RWPE2 (cell line): ENCODE measurements at regions not wholly inside any gene's neighbourhood (a gene's known extent, or its start where the extent isn't known, plus 50 kb on each side); places are given as distances from the start of the nearest gene placed in this dataset.

Experiments
- ATAC-seq: fragments of 200-7000 bp; cut with Tn5 transposase; 3 replicates; pipeline ENCODE4 v1.9.1; 2021; ENCODE audit warnings: low read depth
- DNase-seq: peaks from one replicate; pipeline ENCODE4 v3.0.0-alpha.2; 2020; ENCODE audit warnings: low spot score
- H3K27ac ChIP-seq: fragments of 450-650 bp; 2 replicates; pipeline ENCODE4 v1.5.1; 2017; ENCODE audit warnings: mild to moderate bottlenecking; ENCODE audit not compliant: poor library complexity, severe bottlenecking
- H3K27me3 ChIP-seq: fragments of 250-450 bp; sonication (Bioruptor Pico); 2 replicates; pipeline ENCODE4 v1.5.1; 2021; ENCODE audit warnings: mild to moderate bottlenecking, moderate library complexity; ENCODE audit not compliant: insufficient read depth, poor library complexity, severe bottlenecking
- H3K36me3 ChIP-seq: fragments of 250-450 bp; sonication (Bioruptor Pico); 2 replicates; pipeline ENCODE4 v1.5.1; 2020; ENCODE audit warnings: low read depth, mild to moderate bottlenecking, moderate library complexity
- H3K4me1 ChIP-seq: fragments of 250-450 bp; sonication (Bioruptor Pico); 2 replicates; pipeline ENCODE4 v1.5.1; 2021; ENCODE audit warnings: mild to moderate bottlenecking, moderate library complexity; ENCODE audit not compliant: insufficient read depth, poor library complexity, severe bottlenecking
- H3K4me3 ChIP-seq: fragments of 250-450 bp; sonication (Bioruptor Pico); 2 replicates; pipeline ENCODE4 v1.5.1; 2021; ENCODE audit warnings: mild to moderate bottlenecking, moderate library complexity; ENCODE audit not compliant: severe bottlenecking
- H3K9me3 ChIP-seq: fragments of 250-450 bp; sonication (Bioruptor Pico); 2 replicates; pipeline ENCODE4 v1.5.1; 2021; ENCODE audit warnings: mild to moderate bottlenecking, moderate library complexity; ENCODE audit not compliant: severe bottlenecking
- TF ChIP-seq, protein P1 (sequence below): fragments of 450-650 bp; IDR thresholded peaks from one replicate; pipeline ENCODE4 v1.5.1; 2017; ENCODE audit warnings: mild to moderate bottlenecking, moderate library complexity; ENCODE audit not compliant: poor library complexity, severe bottlenecking

GRCh38 chr4:110830461-110830860 lies 207.6 kb upstream of the PITX2 start:
- ATAC-seq (no peak), DNase-seq (no peak)
- no peaks in the 10 kb centered on the region for H3K36me3 ChIP-seq
- TF ChIP-seq, protein P1, sequence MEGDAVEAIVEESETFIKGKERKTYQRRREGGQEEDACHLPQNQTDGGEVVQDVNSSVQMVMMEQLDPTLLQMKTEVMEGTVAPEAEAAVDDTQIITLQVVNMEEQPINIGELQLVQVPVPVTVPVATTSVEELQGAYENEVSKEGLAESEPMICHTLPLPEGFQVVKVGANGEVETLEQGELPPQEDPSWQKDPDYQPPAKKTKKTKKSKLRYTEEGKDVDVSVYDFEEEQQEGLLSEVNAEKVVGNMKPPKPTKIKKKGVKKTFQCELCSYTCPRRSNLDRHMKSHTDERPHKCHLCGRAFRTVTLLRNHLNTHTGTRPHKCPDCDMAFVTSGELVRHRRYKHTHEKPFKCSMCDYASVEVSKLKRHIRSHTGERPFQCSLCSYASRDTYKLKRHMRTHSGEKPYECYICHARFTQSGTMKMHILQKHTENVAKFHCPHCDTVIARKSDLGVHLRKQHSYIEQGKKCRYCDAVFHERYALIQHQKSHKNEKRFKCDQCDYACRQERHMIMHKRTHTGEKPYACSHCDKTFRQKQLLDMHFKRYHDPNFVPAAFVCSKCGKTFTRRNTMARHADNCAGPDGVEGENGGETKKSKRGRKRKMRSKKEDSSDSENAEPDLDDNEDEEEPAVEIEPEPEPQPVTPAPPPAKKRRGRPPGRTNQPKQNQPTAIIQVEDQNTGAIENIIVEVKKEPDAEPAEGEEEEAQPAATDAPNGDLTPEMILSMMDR, result no peak
- H3K27ac ChIP-seq, result no peak overlapping the region
- H3K9me3 ChIP-seq, result no peaks in the 10 kb centered on the region
- H3K27me3 ChIP-seq, result no peaks in the 10 kb centered on the region
- H3K4me1 ChIP-seq, result no peaks in the 10 kb centered on the region
- H3K4me3 ChIP-seq, result no peak overlapping the region

GRCh38 chr4:110837896-110838450 lies 215.1 kb upstream of the PITX2 start:
- peaks cover 5% of the 10 kb centered on the region for H3K4me1 ChIP-seq
- ATAC-seq (no peak), DNase-seq (no peak)
- H3K36me3 ChIP-seq, result no peaks in the 10 kb centered on the region
- no peak overlapping the region for H3K27ac ChIP-seq
- TF ChIP-seq, protein P1, result no peak
- no peaks in the 10 kb centered on the region for H3K9me3 ChIP-seq
- H3K4me3 ChIP-seq, result no peak overlapping the region
- peaks cover 3% of the 10 kb centered on the region for H3K27me3 ChIP-seq

- DNase-seq (no peak), ATAC-seq (peak; percentile 19; the same call in 1 of the 3 replicates)
- peaks cover 5% of the 10 kb centered on the region for H3K4me1 ChIP-seq
- H3K27ac ChIP-seq, result no peak overlapping the region
- peaks cover 3% of the 10 kb centered on the region for H3K27me3 ChIP-seq
- H3K36me3 ChIP-seq, result no peaks in the 10 kb centered on the region
- TF ChIP-seq, protein P1, result no peak
- H3K9me3 ChIP-seq, result no peaks in the 10 kb centered on the region
- no peak overlapping the region for H3K4me3 ChIP-seq
Observed at GRCh38 chr4:110840221-110840654, 217.4 kb upstream of the PITX2 start.

DNA sequence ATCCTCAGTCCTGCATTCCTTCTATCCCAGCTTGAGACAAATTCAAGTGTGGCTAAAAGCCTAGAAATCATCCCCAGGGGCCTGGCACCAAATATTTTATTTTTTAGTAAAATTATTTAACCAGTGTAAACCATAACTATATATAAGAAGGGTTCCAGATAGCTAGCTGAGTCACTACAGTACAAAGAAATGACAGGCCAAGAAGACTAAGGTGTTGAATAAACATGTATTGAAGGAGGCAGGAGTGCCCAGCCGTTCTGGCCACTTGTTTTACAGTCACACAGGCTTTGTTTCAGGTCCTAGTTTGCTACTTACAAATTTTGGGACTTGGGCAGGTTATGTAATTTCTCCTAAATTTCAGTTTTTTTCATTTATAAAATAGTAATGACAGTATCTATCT lies 225.9 kb upstream of the PITX2 start:
- no peak overlapping the region for H3K4me3 ChIP-seq
- H3K36me3 ChIP-seq, result no peaks in the 10 kb centered on the region
- no peak overlapping the region for H3K27ac ChIP-seq
- peaks cover 5% of the 10 kb centered on the region for H3K27me3 ChIP-seq
- H3K4me1 ChIP-seq, result no peaks in the 10 kb centered on the region
- ATAC-seq (no peak), DNase-seq (no peak)
- H3K9me3 ChIP-seq, result no peaks in the 10 kb centered on the region
- TF ChIP-seq, protein P1, result no peak

DNA sequence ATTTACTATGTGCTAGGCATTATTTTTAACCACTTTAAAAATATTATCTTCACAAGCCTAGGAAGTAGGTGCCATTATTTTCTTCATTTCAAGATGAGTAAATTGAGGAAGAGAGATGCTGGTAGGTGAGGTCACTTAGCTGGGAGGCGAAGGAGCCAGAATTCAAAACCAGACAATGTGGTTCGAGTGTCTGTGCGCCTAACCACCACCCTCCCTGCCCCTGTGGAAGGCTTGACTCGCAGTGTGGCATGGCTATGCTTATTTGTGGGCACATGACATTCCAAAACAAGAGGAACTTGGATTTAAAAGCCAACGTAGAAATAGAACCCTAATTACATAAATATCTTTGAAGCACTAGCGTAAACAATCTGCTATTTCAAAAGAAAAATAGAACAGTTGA lies 226.6 kb upstream of the PITX2 start:
- Histone ChIP-seq H3K27me3 (peaks cover 5% of the 10 kb centered on the region), H3K36me3 (no peaks in the 10 kb centered on the region), H3K27ac (no peak overlapping the region), H3K9me3 (no peaks in the 10 kb centered on the region), H3K4me1 (peaks cover 4% of the 10 kb centered on the region), H3K4me3 (no peak overlapping the region)
- no peak for ATAC-seq
- no peak for DNase-seq
- TF ChIP-seq, protein P1, result no peak
